GM06990 (cell line): ENCODE measurements at regions not wholly inside any gene's neighbourhood (a gene's known extent, or its start where the extent isn't known, plus 50 kb on each side); places are given as distances from the start of the nearest gene placed in this dataset.
"Not testable (repeated sequence)": the region's sequence is repeated elsewhere in the genome, so short reads cannot be mapped to it uniquely, and the experiment has no call there.

Source experiments
- DNase-seq: peaks from one replicate; pipeline ENCODE4 v3.0.0-alpha.2; 2011; ENCODE audit not compliant: insufficient read length; ENCODE audit errors: extremely low read depth
- H3K27me3 ChIP-seq: replicated peaks from 2 replicates; pipeline ENCODE4 v1.6.0; 2011; ENCODE audit warnings: low read length; ENCODE audit not compliant: control insufficient read depth, insufficient read depth
- H3K36me3 ChIP-seq: 2 replicates; pipeline ENCODE4 v1.5.1; 2011; ENCODE audit warnings: low read length; ENCODE audit not compliant: control insufficient read depth, insufficient read depth
- H3K4me3 ChIP-seq: replicated peaks from 2 replicates; pipeline ENCODE4 v1.5.1; 2011; ENCODE audit warnings: low read depth, mild to moderate bottlenecking, control low read depth, low read length
- TF ChIP-seq, protein P1 (sequence below): IDR thresholded peaks from 2 replicates; pipeline ENCODE4 v1.5.1; 2011; ENCODE audit warnings: low read length, control low read depth, mild to moderate bottlenecking, inconsistent platforms; ENCODE audit not compliant: insufficient read depth, poor library complexity, severe bottlenecking

DNA sequence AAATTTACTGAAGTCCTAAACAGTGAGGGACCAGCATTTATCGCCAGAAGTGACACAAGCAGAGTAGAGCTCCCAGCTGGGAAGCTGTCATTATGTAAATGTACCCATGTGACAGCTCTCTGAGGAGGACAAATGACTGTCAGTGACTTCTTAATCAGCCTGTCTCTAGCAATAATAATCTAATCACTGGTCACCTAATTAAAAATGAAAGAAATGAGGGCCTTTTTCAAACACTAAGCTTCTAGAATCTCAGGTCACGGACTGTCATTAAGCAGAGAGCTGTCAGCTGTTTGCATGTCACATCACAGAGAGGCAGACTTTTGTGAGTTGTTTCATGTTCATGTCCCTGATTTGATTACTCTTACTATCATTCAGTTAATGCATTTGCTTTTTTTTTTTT is 77.9 kb upstream of the FBXL17 start:
- H3K36me3 ChIP-seq: no peaks in the 10 kb centered on the region
- DNase-seq: no peak
- no peak overlapping the region for H3K4me3 ChIP-seq
- TF ChIP-seq, protein P1, sequence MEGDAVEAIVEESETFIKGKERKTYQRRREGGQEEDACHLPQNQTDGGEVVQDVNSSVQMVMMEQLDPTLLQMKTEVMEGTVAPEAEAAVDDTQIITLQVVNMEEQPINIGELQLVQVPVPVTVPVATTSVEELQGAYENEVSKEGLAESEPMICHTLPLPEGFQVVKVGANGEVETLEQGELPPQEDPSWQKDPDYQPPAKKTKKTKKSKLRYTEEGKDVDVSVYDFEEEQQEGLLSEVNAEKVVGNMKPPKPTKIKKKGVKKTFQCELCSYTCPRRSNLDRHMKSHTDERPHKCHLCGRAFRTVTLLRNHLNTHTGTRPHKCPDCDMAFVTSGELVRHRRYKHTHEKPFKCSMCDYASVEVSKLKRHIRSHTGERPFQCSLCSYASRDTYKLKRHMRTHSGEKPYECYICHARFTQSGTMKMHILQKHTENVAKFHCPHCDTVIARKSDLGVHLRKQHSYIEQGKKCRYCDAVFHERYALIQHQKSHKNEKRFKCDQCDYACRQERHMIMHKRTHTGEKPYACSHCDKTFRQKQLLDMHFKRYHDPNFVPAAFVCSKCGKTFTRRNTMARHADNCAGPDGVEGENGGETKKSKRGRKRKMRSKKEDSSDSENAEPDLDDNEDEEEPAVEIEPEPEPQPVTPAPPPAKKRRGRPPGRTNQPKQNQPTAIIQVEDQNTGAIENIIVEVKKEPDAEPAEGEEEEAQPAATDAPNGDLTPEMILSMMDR: no peak
- no peaks in the 10 kb centered on the region for H3K27me3 ChIP-seq

GRCh38 chr5:108451269-108451668 is 69.4 kb upstream of the FBXL17 start:
- no peaks in the 10 kb centered on the region for H3K27me3 ChIP-seq
- no peak for DNase-seq

DNA sequence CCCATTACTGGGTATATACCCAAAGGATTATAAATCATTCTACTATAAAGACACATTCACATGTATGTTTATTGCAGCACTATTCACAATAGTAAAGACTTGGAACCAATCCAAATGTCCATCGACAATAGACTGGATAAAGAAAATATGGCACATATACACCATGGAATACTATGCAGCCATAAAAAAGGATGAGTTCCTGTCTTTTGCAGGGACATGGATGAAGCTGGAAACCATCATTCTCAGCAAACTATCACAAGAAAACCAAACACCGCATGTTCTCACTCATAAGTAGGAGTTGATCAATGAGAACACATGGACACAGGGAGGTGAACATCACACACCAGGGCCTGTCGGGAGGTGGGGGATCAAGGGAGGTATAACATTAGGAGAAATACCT is 62.2 kb upstream of the FBXL17 start:
- not testable (repeated sequence) for H3K36me3 ChIP-seq, H3K4me3 ChIP-seq, DNase-seq, H3K27me3 ChIP-seq

More at GRCh38 chr5:108451269-108451668, 69.4 kb upstream of the FBXL17 start:
- TF ChIP-seq, protein P1: no peak
- Histone ChIP-seq H3K36me3 (no peaks in the 10 kb centered on the region), H3K4me3 (no peak overlapping the region)

DNA sequence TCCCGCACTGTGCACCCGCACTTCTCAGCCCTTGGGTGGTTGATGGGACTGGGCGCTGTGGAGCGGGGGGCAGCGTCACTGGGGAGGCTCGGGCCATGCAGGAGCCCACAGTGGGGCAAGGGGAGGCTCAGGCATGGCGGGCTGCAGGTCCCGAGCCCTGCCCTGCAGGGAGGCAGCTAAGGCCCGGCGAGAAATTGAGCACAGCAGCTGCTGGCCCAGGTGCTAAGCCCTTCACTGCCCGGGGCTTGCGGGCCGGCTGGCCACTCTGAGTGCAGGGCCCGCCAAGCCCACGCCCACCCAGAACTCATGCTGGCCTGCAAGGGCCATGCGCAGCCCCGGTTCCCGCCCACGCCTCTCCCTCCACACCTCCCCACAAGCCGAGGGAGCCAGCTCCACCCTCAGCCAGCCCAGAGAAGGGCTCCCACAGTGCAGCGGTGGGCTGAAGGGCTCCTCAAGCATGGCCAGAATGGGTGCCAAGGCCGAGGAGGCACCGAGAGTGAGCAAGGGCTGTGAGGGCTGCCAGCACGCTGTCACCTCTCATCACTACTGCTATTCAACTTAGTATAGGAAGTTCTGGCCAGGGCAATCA is 60.3 kb upstream of the FBXL17 start:
- H3K4me3 ChIP-seq, H3K27me3 ChIP-seq, H3K36me3 ChIP-seq, DNase-seq: not testable (repeated sequence)

DNA sequence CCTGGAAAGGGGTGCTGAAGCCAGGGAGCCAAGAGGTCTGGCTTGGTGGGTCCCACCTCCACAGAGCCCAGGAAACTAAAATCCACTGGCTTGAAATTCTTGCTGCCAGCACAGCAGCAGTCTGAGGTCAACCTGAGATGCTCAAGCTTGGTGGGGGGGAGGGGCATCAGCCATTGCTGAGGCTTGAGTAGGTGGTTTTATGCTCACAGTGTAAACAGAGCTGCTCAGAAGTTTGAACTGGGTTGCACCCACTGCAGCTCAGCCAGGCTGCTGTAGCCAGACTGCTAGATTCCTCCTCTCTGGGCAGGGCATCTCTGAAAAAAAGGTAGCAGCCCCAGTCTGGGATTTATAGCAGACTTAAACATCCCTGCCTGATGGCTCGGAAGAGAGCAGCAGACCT is 55.5 kb upstream of the FBXL17 start:
- no peak for DNase-seq
- Histone ChIP-seq H3K4me3 (no peak overlapping the region), H3K36me3 (no peaks in the 10 kb centered on the region), H3K27me3 (no peaks in the 10 kb centered on the region)
- TF ChIP-seq, protein P1: no peak

DNA sequence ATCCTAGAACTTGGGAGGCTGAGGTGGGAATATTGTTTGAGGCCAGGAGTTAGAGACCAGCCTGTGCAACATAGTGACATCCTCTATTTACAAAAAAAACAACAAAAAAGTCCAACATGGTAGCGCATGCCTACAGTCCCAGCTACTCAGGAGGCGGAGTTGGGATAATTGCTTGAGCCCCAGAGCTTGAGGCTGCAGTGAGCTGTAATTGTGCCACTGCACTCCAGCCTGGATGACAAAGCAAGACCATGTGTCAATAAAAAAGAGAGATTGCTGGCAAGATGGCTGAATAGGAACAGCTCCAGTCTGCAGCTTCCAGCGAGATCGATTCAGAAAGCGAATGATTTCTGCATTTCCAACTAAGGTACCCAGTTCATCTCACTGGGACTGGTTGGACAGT is 54.8 kb upstream of the FBXL17 start:
- Histone ChIP-seq H3K36me3 (no peaks in the 10 kb centered on the region), H3K27me3 (no peaks in the 10 kb centered on the region), H3K4me3 (no peak overlapping the region)
- TF ChIP-seq, protein P1: no peak
- DNase-seq: no peak

DNA sequence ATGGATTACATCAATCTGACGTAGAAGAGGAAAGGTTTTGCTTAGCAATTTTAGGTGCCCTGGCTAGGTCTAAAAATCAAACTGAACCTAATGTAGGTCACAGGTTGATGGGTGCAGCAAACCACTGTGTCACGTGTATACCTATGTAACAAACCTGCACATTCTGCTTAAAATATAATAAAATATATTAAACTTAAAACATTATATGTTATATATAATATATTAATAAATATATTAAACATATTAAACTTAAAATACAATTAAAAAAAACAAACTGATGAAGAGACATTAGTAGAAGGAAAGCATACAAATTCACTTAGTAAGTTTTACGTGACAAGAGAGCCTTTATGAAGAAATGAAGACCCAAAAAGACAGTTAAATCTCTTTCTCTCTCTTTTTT is 51.7 kb upstream of the FBXL17 start:
- DNase-seq: no peak
- Histone ChIP-seq H3K36me3 (no peaks in the 10 kb centered on the region), H3K27me3 (no peaks in the 10 kb centered on the region), H3K4me3 (no peak overlapping the region)
- TF ChIP-seq, protein P1: no peak
